ENCODE measurements at regions not wholly inside any gene's neighbourhood (a gene's known extent, or its start where the extent isn't known, plus 50 kb on each side); places are given as distances from the start of the nearest gene placed in this dataset.

DNA sequence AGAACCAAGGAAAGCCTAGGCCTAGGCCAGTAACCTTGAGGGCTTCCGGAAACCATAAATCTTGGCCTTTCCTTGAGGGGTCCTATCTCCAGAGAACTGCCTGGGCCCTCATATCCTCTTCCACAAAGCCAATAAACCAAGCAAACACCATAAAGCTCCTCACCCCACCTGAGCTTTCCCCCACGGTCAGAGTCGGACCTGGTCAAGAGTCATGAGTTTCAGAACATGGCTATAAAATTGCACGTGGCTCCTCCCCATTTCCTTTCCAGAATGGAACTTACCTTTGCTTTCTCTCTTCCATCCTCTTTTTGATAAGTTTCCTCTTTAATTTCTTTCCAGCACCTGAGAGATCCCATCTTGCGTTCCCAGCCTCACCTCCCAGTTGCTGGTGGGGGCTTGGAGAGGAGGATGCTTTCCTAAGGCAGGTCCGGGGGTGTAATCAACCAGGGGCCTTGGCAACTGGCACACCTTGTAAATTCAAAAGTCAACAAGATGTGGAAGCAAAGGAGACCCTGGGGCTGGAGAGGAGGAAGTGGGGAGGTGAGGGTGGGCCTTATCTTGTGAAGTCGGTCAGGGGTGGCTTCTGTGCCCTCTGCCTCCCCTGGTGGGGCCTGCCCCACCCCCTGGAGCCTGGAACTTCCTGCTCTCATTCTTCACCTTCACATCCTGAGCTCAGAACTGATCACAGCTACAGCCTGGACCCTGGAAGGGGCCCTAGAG, 259.9 kb downstream of the FOXD2 start:
- TF ChIP-seq, protein P1, sequence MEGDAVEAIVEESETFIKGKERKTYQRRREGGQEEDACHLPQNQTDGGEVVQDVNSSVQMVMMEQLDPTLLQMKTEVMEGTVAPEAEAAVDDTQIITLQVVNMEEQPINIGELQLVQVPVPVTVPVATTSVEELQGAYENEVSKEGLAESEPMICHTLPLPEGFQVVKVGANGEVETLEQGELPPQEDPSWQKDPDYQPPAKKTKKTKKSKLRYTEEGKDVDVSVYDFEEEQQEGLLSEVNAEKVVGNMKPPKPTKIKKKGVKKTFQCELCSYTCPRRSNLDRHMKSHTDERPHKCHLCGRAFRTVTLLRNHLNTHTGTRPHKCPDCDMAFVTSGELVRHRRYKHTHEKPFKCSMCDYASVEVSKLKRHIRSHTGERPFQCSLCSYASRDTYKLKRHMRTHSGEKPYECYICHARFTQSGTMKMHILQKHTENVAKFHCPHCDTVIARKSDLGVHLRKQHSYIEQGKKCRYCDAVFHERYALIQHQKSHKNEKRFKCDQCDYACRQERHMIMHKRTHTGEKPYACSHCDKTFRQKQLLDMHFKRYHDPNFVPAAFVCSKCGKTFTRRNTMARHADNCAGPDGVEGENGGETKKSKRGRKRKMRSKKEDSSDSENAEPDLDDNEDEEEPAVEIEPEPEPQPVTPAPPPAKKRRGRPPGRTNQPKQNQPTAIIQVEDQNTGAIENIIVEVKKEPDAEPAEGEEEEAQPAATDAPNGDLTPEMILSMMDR (IDR thresholded peaks at IDR 0.05; ENCODE audit: unreplicated experiment): no peak
- Mint-ChIP-seq H3K4me1 (ENCODE audit: unreplicated experiment) (peaks cover 10% of the 10 kb centered on the region), H3K27ac (ENCODE audit: unreplicated experiment) (no peak overlapping the region), H3K27me3 (ENCODE audit: unreplicated experiment) (peaks cover 9% of the 10 kb centered on the region), H3K9me3 (ENCODE audit: unreplicated experiment) (no peaks in the 10 kb centered on the region), H3K36me3 (ENCODE audit: low read depth, unreplicated experiment) (no peaks in the 10 kb centered on the region), H3K4me3 (ENCODE audit: unreplicated experiment) (no peak overlapping the region)
- no peak for DNase-seq (ENCODE audit: low spot score)

DNA sequence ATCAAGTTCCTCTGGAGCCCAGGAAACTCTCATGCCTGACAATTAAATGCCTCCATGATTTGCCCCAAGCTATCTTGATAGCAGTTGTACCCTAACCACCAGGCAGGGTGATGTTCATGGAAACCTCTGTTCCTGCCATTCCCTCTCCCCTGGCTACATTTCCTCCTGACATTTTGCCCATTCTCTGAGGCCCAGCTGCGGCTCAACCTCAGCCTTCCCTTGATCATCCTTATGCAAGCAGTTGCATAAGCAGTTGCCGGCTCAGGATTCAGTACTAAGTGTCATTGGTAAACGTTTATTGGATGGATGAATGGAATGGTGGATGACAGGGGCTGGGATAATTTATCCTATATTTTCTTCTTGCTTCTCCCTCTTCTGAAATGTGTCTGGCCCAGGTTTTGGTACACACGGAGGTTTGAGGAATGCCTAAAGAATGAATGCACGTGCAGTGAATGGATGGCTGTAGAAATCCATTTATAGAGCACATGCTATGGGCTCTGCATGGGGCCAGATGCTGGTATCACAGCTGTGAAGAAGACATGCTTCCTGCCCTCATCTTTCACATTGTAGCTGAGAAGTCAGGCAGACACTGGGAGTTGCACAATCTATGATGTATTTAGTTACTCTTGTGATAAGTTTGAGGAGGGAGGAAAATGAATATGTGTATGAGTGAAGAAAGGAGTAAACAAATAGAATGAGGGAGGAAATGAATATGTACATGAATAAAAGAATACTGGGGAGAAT, 261.8 kb downstream of the FOXD2 start:
- no peaks in the 10 kb centered on the region for H3K9me3 Mint-ChIP-seq (ENCODE audit: unreplicated experiment)

DNA sequence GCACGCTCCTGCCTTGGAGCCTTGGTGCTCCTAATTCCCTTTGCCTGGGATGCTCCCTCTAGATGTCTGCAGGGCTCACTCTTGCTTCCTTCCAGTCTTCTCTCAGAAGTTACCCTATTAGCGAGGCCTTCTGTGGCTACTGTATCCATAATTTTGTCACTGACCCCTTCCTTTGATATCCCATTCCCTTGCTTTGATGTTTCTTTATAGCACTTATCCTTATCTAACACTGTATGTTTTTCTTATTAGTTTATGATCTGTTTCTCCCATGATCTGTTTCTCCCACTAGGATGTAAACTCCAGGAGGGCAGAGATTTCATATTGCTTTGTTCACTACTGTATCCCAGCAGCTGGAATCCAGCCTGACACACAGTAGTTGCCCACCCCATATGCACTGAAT, 263.4 kb downstream of the FOXD2 start:
- TF ChIP-seq, protein P1 (IDR thresholded peaks at IDR 0.05; ENCODE audit: unreplicated experiment): no peak
- H3K27ac Mint-ChIP-seq (ENCODE audit: unreplicated experiment): no peak overlapping the region
- peaks cover 10% of the 10 kb centered on the region for H3K4me1 Mint-ChIP-seq (ENCODE audit: unreplicated experiment)
- H3K27me3 Mint-ChIP-seq (ENCODE audit: unreplicated experiment): peaks cover 8% of the 10 kb centered on the region
- no peak overlapping the region for H3K4me3 Mint-ChIP-seq (ENCODE audit: unreplicated experiment)
- H3K9me3 Mint-ChIP-seq (ENCODE audit: unreplicated experiment): no peaks in the 10 kb centered on the region
- no peaks in the 10 kb centered on the region for H3K36me3 Mint-ChIP-seq (ENCODE audit: low read depth, unreplicated experiment)
- no peak for DNase-seq (ENCODE audit: low spot score)

More for the DNA sequence above, 261.8 kb downstream of the FOXD2 start:
- TF ChIP-seq, protein P1 (IDR thresholded peaks at IDR 0.05; ENCODE audit: unreplicated experiment): no peak
- no peak overlapping the region for H3K27ac Mint-ChIP-seq (ENCODE audit: unreplicated experiment)
- peaks cover 8% of the 10 kb centered on the region for H3K27me3 Mint-ChIP-seq (ENCODE audit: unreplicated experiment)
- no peaks in the 10 kb centered on the region for H3K36me3 Mint-ChIP-seq (ENCODE audit: low read depth, unreplicated experiment)
- peaks cover 10% of the 10 kb centered on the region for H3K4me1 Mint-ChIP-seq (ENCODE audit: unreplicated experiment)
- no peak overlapping the region for H3K4me3 Mint-ChIP-seq (ENCODE audit: unreplicated experiment)
- DNase-seq (ENCODE audit: low spot score): no peak

DNA sequence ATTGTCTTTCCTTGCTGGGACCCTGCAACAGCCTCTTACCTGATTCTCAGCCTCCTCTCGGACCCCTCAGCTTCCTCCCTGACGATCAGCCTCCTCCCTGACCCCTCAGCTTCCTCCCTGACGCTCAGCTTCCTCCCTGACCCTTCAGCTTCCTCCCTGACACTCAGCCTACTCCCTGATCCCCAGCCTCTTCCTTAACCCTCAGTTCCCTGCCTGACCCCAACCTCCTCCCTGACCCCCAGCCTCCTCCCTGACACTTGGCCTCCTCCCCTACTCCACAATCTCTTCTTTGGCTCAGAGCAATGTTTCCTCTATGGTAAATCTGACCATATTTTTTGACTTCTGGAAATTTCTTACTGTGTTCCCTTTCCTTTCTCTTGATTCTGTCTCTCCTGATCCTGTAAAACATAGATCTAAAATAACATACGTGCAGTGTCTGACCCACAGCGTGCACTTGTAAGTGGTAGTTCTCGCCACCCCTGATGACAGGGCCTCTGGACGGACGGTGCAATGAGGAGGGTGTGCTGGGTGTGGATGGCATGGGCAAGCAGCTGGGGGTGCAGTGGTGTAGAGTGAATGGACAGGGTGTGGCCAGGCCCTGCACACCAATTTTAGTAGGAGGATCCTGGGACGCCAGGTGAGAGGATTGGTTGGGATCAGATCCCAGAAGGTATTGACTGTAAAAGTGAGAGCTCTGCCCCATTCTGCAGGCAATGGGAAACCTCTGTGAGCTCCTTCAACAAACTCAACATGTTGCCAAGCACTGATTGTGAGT, 264.1 kb downstream of the FOXD2 start:
- Mint-ChIP-seq H3K27ac (ENCODE audit: unreplicated experiment) (no peak overlapping the region), H3K27me3 (ENCODE audit: unreplicated experiment) (peaks cover 8% of the 10 kb centered on the region), H3K9me3 (ENCODE audit: unreplicated experiment) (no peaks in the 10 kb centered on the region), H3K4me1 (ENCODE audit: unreplicated experiment) (peaks cover 10% of the 10 kb centered on the region), H3K4me3 (ENCODE audit: unreplicated experiment) (no peak overlapping the region), H3K36me3 (ENCODE audit: low read depth, unreplicated experiment) (no peaks in the 10 kb centered on the region)
- TF ChIP-seq, protein P1 (IDR thresholded peaks at IDR 0.05; ENCODE audit: unreplicated experiment): no peak
- no peak for DNase-seq (ENCODE audit: low spot score)
